22Rv1 (cell line): ENCODE measurements at regions not wholly inside any gene's neighbourhood (a gene's known extent, or its start where the extent isn't known, plus 50 kb on each side); places are given as distances from the start of the nearest gene placed in this dataset.

ENCODE experiments used
- H3K27ac ChIP-seq: fragments of 450-650 bp; 2 replicates; pipeline ENCODE4 v1.5.1; 2017
- ZFX ChIP-seq: fragments of 450-650 bp; IDR thresholded peaks from 2 replicates; pipeline ENCODE4 v1.6.1; 2017; ENCODE audit warnings: antibody characterized with exemption, borderline replicate concordance
- TF ChIP-seq, protein P1 (sequence below): fragments of 450-650 bp; IDR thresholded peaks from 2 replicates; pipeline ENCODE4 v1.5.1; 2017; ENCODE audit warnings: mild to moderate bottlenecking

DNA sequence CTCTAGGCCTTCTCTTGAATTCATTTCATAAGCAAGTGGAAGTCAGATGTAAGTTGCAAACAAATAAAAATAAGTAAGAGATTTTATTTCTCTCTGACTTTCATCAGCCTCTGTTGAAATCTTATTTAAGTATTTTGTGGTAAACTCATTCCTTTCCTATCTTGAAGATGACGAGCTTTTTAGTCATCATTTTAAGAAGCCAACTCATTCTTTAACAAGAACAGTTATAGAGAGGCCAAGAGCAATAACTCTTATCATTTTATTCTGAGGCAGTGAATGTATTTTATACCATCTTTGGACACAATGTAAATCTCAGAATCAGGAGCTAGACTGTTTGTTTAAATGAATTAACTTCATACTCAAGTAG is 147.5 kb upstream of the MBNL1 start:
- no peak overlapping the region for H3K27ac ChIP-seq
- no peak for TF ChIP-seq ZFX
- TF ChIP-seq, protein P1, sequence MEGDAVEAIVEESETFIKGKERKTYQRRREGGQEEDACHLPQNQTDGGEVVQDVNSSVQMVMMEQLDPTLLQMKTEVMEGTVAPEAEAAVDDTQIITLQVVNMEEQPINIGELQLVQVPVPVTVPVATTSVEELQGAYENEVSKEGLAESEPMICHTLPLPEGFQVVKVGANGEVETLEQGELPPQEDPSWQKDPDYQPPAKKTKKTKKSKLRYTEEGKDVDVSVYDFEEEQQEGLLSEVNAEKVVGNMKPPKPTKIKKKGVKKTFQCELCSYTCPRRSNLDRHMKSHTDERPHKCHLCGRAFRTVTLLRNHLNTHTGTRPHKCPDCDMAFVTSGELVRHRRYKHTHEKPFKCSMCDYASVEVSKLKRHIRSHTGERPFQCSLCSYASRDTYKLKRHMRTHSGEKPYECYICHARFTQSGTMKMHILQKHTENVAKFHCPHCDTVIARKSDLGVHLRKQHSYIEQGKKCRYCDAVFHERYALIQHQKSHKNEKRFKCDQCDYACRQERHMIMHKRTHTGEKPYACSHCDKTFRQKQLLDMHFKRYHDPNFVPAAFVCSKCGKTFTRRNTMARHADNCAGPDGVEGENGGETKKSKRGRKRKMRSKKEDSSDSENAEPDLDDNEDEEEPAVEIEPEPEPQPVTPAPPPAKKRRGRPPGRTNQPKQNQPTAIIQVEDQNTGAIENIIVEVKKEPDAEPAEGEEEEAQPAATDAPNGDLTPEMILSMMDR, result no peak

GRCh38 chr3:152122851-152123250 is 145.9 kb upstream of the MBNL1 start:
- TF ChIP-seq, protein P1, result no peak
- TF ChIP-seq ZFX, result no peak
- H3K27ac ChIP-seq, result no peak overlapping the region

GRCh38 chr3:152123457-152123856 is 145.3 kb upstream of the MBNL1 start:
- H3K27ac ChIP-seq, result no peak overlapping the region
- TF ChIP-seq, protein P1, result no peak
- no peak for TF ChIP-seq ZFX

GRCh38 chr3:152126260-152126659 is 142.5 kb upstream of the MBNL1 start:
- TF ChIP-seq, protein P1, result no peak
- no peak for TF ChIP-seq ZFX
- no peak overlapping the region for H3K27ac ChIP-seq

- H3K27ac ChIP-seq, result no peak overlapping the region
- no peak for TF ChIP-seq ZFX
- TF ChIP-seq, protein P1, result no peak
Observed at GRCh38 chr3:152127058-152127457, 141.7 kb upstream of the MBNL1 start.

GRCh38 chr3:152128356-152128755 is 140.4 kb upstream of the MBNL1 start:
- TF ChIP-seq ZFX, result no peak
- TF ChIP-seq, protein P1, result no peak
- H3K27ac ChIP-seq, result no peak overlapping the region

GRCh38 chr3:152139651-152140050 is 129.1 kb upstream of the MBNL1 start:
- TF ChIP-seq, protein P1, result no peak
- TF ChIP-seq ZFX, result no peak

More at GRCh38 chr3:152139651-152140050, 129.1 kb upstream of the MBNL1 start:
- no peak overlapping the region for H3K27ac ChIP-seq
